Gastrocnemius medialis (tissue), 4 donors: ENCODE measurements at regions not wholly inside any gene's neighbourhood (a gene's known extent, or its start where the extent isn't known, plus 50 kb on each side); places are given as distances from the start of the nearest gene placed in this dataset.

Experiments used
- ATAC-seq, 2 donors: fragments of 150-250 bp; one replicate each; pipeline ENCODE4 v1.9.1; 2016
- DNase-seq, 2 donors: peaks; one replicate each; pipeline ENCODE4 v3.0.0-alpha.2; 2019
- H3K27ac ChIP-seq, 4 donors: fragments of 200-600 bp; sonication (generic); 1 replicate in 1 of 4; 2 replicates in 3 of 4; pipeline ENCODE4 v1.5.1; 2016 to 2018; ENCODE audit warnings: mild to moderate bottlenecking in 2 of 4, moderate library complexity in 1 of 4
- H3K27me3 ChIP-seq, 3 donors: fragments of 200-600 bp; sonication (generic) in 2 of 3; 1 replicate in 1 of 3; 2 replicates in 2 of 3; pipeline versions ENCODE4 v1.5.1 to v1.6.0; 2016 to 2019; ENCODE audit warnings: mild to moderate bottlenecking in 1 of 3, moderate library complexity in 1 of 3
- H3K36me3 ChIP-seq, 2 donors: fragments of 200-600 bp; sonication (generic) in 1 of 2; one replicate each; pipeline ENCODE4 v1.5.1; 2017 to 2018
- H3K4me1 ChIP-seq, 2 donors: fragments of 200-600 bp; sonication (generic) in 1 of 2; one replicate each; pipeline ENCODE4 v1.5.1; 2016 to 2017; ENCODE audit warnings: mild to moderate bottlenecking in 2 of 2
- H3K4me3 ChIP-seq, 4 donors: fragments of 200-600 bp; sonication (generic) in 3 of 4; 1 replicate in 1 of 4; 2 replicates in 3 of 4; pipeline ENCODE4 v1.5.1; 2016 to 2019; ENCODE audit warnings: mild to moderate bottlenecking in 2 of 4
- H3K9me3 ChIP-seq, 3 donors: fragments of 200-600 bp; sonication (generic) in 2 of 3; 1 replicate in 1 of 3; 2 replicates in 2 of 3; pipeline ENCODE4 v1.5.1; 2016 to 2019
- CTCF ChIP-seq, 5 experiments: fragments of 450-650 bp in 3 of 5; fragments of 200-600 bp in 2 of 5; sonication (generic) in 2 of 5; IDR thresholded peaks in 4 of 5; conservative IDR thresholded peaks in 1 of 5; 1 replicate in 4 of 5; 2 replicates in 1 of 5; pipeline ENCODE4 v1.5.1; 2016 to 2019; ENCODE audit warnings: antibody characterized with exemption in 5 of 5, mild to moderate bottlenecking in 3 of 5, moderate library complexity in 3 of 5
- POLR2A ChIP-seq, 2 donors: fragments of 450-650 bp; IDR thresholded peaks; one replicate each; pipeline ENCODE4 v1.6.1; 2017; ENCODE audit warnings: antibody characterized with exemption in 2 of 2, mild to moderate bottlenecking in 2 of 2, moderate library complexity in 2 of 2
- in situ Hi-C, 4 donors: fragments of 200-750 bp; cut with MboI; loops; one replicate each; pipeline versions ENCODE4 v1.15.0 to v1.8.0; 2017; ENCODE audit warnings: low sequenced_read_pairs in 4 of 4
- intact Hi-C: fragments of 100-400 bp; cut with DNase I; formaldehyde crosslinking; loops from one replicate; pipeline ENCODE4 v1.15.1; 2023; ENCODE audit warnings: low total_unique reads

GRCh38 chr16:79444572-79444971 is 156.0 kb downstream of the MAF start:
- ATAC-seq (no peak), DNase-seq (no peak)
- Histone ChIP-seq H3K36me3 (no peaks in the 10 kb centered on the region), H3K9me3 (no peaks in the 10 kb centered on the region), H3K4me3 (no peak overlapping the region), H3K4me1 (peaks cover 0 to 10% of the 10 kb centered on the region in 2 donors), H3K27ac (no peak overlapping the region), H3K27me3 (no peaks in the 10 kb centered on the region)
- in situ Hi-C loops (no loop called here), intact Hi-C loops (no loop called here)
- no peak for TF ChIP-seq POLR2A (IDR thresholded peaks at IDR 0.05)
- TF ChIP-seq CTCF (IDR thresholded peaks at IDR 0.05 in 4 of 5, conservative IDR thresholded peaks at IDR 0.05 in 1 of 5), result no peak

GRCh38 chr16:79439901-79440300 is 160.6 kb downstream of the MAF start:
- intact Hi-C loops (loop anchor here (2.0 to 5.0 kb wide), 5 partner anchors 58 to 163 kb away; no protein-coding TSS in a partner anchor), in situ Hi-C loops (no loop called here)
- TF ChIP-seq POLR2A (IDR thresholded peaks at IDR 0.05) (no peak), CTCF (IDR thresholded peaks at IDR 0.05 in 4 of 5, conservative IDR thresholded peaks at IDR 0.05 in 1 of 5) (no peak)
- ATAC-seq (no peak), DNase-seq (no peak)
- no peak overlapping the region for H3K27ac ChIP-seq
- H3K4me1 ChIP-seq, result peaks cover 11 to 25% of the 10 kb centered on the region in 2 donors
- H3K27me3 ChIP-seq, result no peaks in the 10 kb centered on the region
- H3K4me3 ChIP-seq, result no peak overlapping the region
- no peaks in the 10 kb centered on the region for H3K36me3 ChIP-seq
- no peaks in the 10 kb centered on the region for H3K9me3 ChIP-seq

- ATAC-seq, result peak; percentile 87 to 96
- Histone ChIP-seq H3K36me3 (no peaks in the 10 kb centered on the region), H3K27me3 (no peaks in the 10 kb centered on the region), H3K27ac (peak overlapping the region; percentile 76 to 87 (median 82)), H3K4me3 (peak overlapping the region; percentile 26 to 43 (median 36)), H3K9me3 (no peaks in the 10 kb centered on the region), H3K4me1 (peaks cover 11 to 25% of the 10 kb centered on the region in 2 donors)
- in situ Hi-C loops (no loop called here), intact Hi-C loops (loop anchor here (2.0 to 5.0 kb wide), 5 partner anchors 56 to 165 kb away; no protein-coding TSS in a partner anchor)
- DNase-seq, result peak; percentile 30 to 75
- TF ChIP-seq POLR2A (IDR thresholded peaks at IDR 0.05) (no peak), CTCF (IDR thresholded peaks at IDR 0.05 in 4 of 5, conservative IDR thresholded peaks at IDR 0.05 in 1 of 5) (no peak)
Measured at GRCh38 chr16:79437764-79438751, 162.5 kb downstream of the MAF start.

- TF ChIP-seq POLR2A (IDR thresholded peaks at IDR 0.05) (no peak), CTCF (IDR thresholded peaks at IDR 0.05 in 4 of 5, conservative IDR thresholded peaks at IDR 0.05 in 1 of 5) (no peak)
Measured at GRCh38 chr16:79436885-79437284, 163.7 kb downstream of the MAF start.

More at GRCh38 chr16:79436885-79437284, 163.7 kb downstream of the MAF start:
- Histone ChIP-seq H3K27me3 (no peaks in the 10 kb centered on the region), H3K36me3 (no peaks in the 10 kb centered on the region), H3K4me1 (peaks cover 11 to 25% of the 10 kb centered on the region in 2 donors), H3K4me3 (no peak overlapping the region), H3K27ac (peak overlapping the region in 1 of 4 donors; percentile 87), H3K9me3 (no peaks in the 10 kb centered on the region)
- intact Hi-C loops (loop anchor here (5.0 kb wide), 4 partner anchors 55 to 150 kb away; no protein-coding TSS in a partner anchor), in situ Hi-C loops (no loop called here)
- no peak for ATAC-seq
- no peak for DNase-seq
